K562 (cell line): ENCODE measurements at regions not wholly inside any gene's neighbourhood (a gene's known extent, or its start where the extent isn't known, plus 50 kb on each side); places are given as distances from the start of the nearest gene placed in this dataset.

Source experiments
- ATAC-seq: fragments of 200-7000 bp; cut with Tn5 transposase; 3 replicates; pipeline ENCODE4 v1.9.1; 2020; ENCODE audit warnings: moderate library complexity
- BruUV-seq: library from RNA; stranded (reverse); fragments of 400-500 nt; replicated peaks from 2 replicates; lab custom pipeline; 2021; lab: Mats Ljungman, UMichigan
- CTCF ChIA-PET: fragments of 300-600 bp; formaldehyde crosslinking; extraction: SDS; loops from one replicate; lab custom pipeline; 2021; ENCODE audit warnings: low intra/inter-chr PET ratio; lab: Yijun Ruan, JAX
- POLR2A ChIA-PET: fragments of 300-600, 350-650 bp; sonication (Branson Sonifier 250); formaldehyde crosslinking; extraction: SDS; loops from one replicate; lab custom pipeline; 2021; ENCODE audit warnings: antibody characterized with exemption, inconsistent platforms; lab: Yijun Ruan, JAX
- DNase-seq, 4 experiments: peaks; one replicate each; pipeline versions ENCODE4 v3.0.0 to v3.0.0-alpha.2; 2011 to 2018; ENCODE audit warnings: low spot score in 3 of 4, mixed read lengths in 3 of 4; ENCODE audit errors: extremely low read depth in 1 of 4
- FAIRE-seq: peaks from 2 replicates; lab custom pipeline; 2011; peaks lifted over from hg19 to GRCh38; lab: Jason Lieb, UNC
- H2AFZ ChIP-seq: 2 replicates; pipeline ENCODE4 v1.6.0; 2011; ENCODE audit warnings: low read depth, low read length, control low read depth, inconsistent platforms
- H3K27ac ChIP-seq: fragments of 200-600 bp; 3 replicates; pipeline ENCODE4 v1.8.0; 2011; ENCODE audit warnings: low read depth, mild to moderate bottlenecking, control low read depth, inconsistent platforms, low read length, moderate library complexity, mixed read lengths; ENCODE audit errors: extremely low read depth
- H3K27me3 ChIP-seq, 2 experiments: fragments of 300-600 bp in 1 of 2; 2 replicates in 1 of 2; 3 replicates in 1 of 2; pipeline versions ENCODE4 v1.6.0 to v1.8.0; 2011; ENCODE audit warnings: inconsistent platforms in 2 of 2, low read length in 2 of 2, mild to moderate bottlenecking in 1 of 2, mixed read lengths in 1 of 2, moderate library complexity in 1 of 2; ENCODE audit not compliant: control insufficient read depth in 2 of 2, insufficient read depth in 2 of 2
- H3K36me3 ChIP-seq: fragments of 300-600 bp; 3 replicates; pipeline ENCODE4 v1.8.0; 2011; ENCODE audit warnings: mild to moderate bottlenecking, low read length, inconsistent platforms; ENCODE audit not compliant: control insufficient read depth, insufficient read depth
- H3K4me1 ChIP-seq, 2 experiments: fragments of 200-600 bp in 1 of 2; replicated peaks in 1 of 2; 2 replicates in 1 of 2; 3 replicates in 1 of 2; pipeline versions ENCODE4 v1.5.1 to v1.8.0; 2011; ENCODE audit warnings: inconsistent platforms in 2 of 2, low read length in 2 of 2, mild to moderate bottlenecking in 1 of 2, mixed read lengths in 1 of 2, moderate library complexity in 1 of 2; ENCODE audit not compliant: control insufficient read depth in 2 of 2, insufficient read depth in 2 of 2
- H3K4me2 ChIP-seq: 2 replicates; pipeline ENCODE4 v1.6.1; 2011; ENCODE audit warnings: low read length, control low read depth, inconsistent platforms, mixed read lengths; ENCODE audit not compliant: insufficient read depth
- H3K4me3 ChIP-seq: fragments of 200-600 bp; sonication (generic), shearing (Covaris generic); 2 replicates; pipeline ENCODE4 v1.5.1; 2016; ENCODE audit warnings: control low read depth, inconsistent platforms
- H3K79me2 ChIP-seq: fragments of 200-600 bp; 3 replicates; pipeline ENCODE4 v1.8.0; 2011; ENCODE audit warnings: low read length, inconsistent platforms; ENCODE audit not compliant: control insufficient read depth, insufficient read depth
- H3K9ac ChIP-seq, 2 experiments: 2 replicates each; pipeline versions ENCODE4 v1.6.0 to v1.6.1; 2011; ENCODE audit warnings: low read depth in 2 of 2, low read length in 2 of 2, control low read depth in 1 of 2, inconsistent platforms in 1 of 2, mild to moderate bottlenecking in 1 of 2, mixed read lengths in 1 of 2; ENCODE audit not compliant: insufficient read depth in 1 of 2
- H3K9me1 ChIP-seq: one replicate; pipeline ENCODE4 v1.6.0; 2011; ENCODE audit warnings: inconsistent platforms, mild to moderate bottlenecking, low read length, moderate library complexity; ENCODE audit not compliant: control insufficient read depth, insufficient read depth
- H3K9me3 ChIP-seq: replicated peaks from 2 replicates; pipeline ENCODE4 v1.5.1; 2011; ENCODE audit warnings: low read depth, low read length, inconsistent platforms; ENCODE audit not compliant: control insufficient read depth, insufficient read depth
- H4K20me1 ChIP-seq: replicated peaks from 2 replicates; pipeline ENCODE4 v1.6.1; 2011; ENCODE audit warnings: low read length, inconsistent platforms, mixed read lengths; ENCODE audit not compliant: control insufficient read depth, insufficient read depth
- CBX8 ChIP-seq: fragments of 200-600 bp; sonication (generic); IDR thresholded peaks from 2 replicates; pipeline ENCODE4 v1.6.1; 2012; ENCODE audit warnings: borderline replicate concordance, mixed run types, low read depth, mild to moderate bottlenecking, moderate library complexity, mixed read lengths, low read length, control low read depth, inconsistent platforms; ENCODE audit not compliant: poor library complexity, severe bottlenecking; ENCODE audit errors: extremely low read depth
- MCM5 ChIP-seq: fragments of 450-650 bp; IDR thresholded peaks from 2 replicates; pipeline ENCODE4 v1.6.1; 2016; ENCODE audit warnings: low read depth
- NEUROD1 ChIP-seq: fragments of 150-350 bp; IDR thresholded peaks from 2 replicates; pipeline ENCODE4 v1.6.1; 2014; ENCODE audit warnings: borderline replicate concordance, low read length, low read depth; ENCODE audit not compliant: partially characterized antibody
- PHTF2 ChIP-seq: fragments of 250-450 bp; sonication (Bioruptor Pico); IDR thresholded peaks from 2 replicates; pipeline ENCODE4 v1.5.0; 2021; ENCODE audit warnings: mild to moderate bottlenecking
- POLR2G ChIP-seq: fragments of 200-400 bp; formaldehyde crosslinking; IDR thresholded peaks from 2 replicates; pipeline ENCODE4 v1.6.1; 2017; ENCODE audit warnings: low read depth, mild to moderate bottlenecking, antibody characterized with exemption, low read length, moderate library complexity
- RAD51 ChIP-seq: fragments of 450-650 bp; IDR thresholded peaks from 2 replicates; pipeline ENCODE4 v1.7.1; 2016; ENCODE audit warnings: low read depth, mild to moderate bottlenecking, borderline replicate concordance
- SNIP1 ChIP-seq: fragments of 450-650 bp; IDR thresholded peaks from 2 replicates; pipeline ENCODE4 v1.7.1; 2017; ENCODE audit warnings: low read depth, mild to moderate bottlenecking
- SP2 ChIP-seq: IDR thresholded peaks from 2 replicates; pipeline ENCODE4 v1.6.1; 2011; ENCODE audit warnings: mild to moderate bottlenecking, low read depth, low read length, moderate library complexity; ENCODE audit not compliant: poor library complexity, severe bottlenecking; ENCODE audit errors: extremely low read depth
- ZNF3 ChIP-seq: fragments of 250-450 bp; sonication (Bioruptor Pico); IDR thresholded peaks from 2 replicates; pipeline ENCODE4 v1.5.0; 2021; ENCODE audit warnings: mild to moderate bottlenecking, moderate library complexity
- ZNF717 ChIP-seq: fragments of 250-450 bp; sonication (Bioruptor Pico); IDR thresholded peaks from 2 replicates; pipeline ENCODE4 v1.5.0; 2021
- WGBS: fragments of 100-300 bp; shearing (Covaris generic); methylation state at CpG from one replicate; pipeline ENCODE4 v1.1.6; 2016; ENCODE audit warnings: low coverage, mixed read lengths; ENCODE audit not compliant: insufficient coverage; ENCODE audit errors: missing lambda C conversion rate; 5-methylcytosine and 5-hydroxymethylcytosine counted together
- in situ Hi-C: fragments of 300-500 bp; cut with MboI; formaldehyde crosslinking; loops from 4 replicates; pipeline ENCODE4 v1.15.0; 2018; ENCODE audit warnings: inconsistent platforms, mixed read lengths
- intact Hi-C: fragments of 100-400 bp; cut with micrococcal nuclease; formaldehyde crosslinking; loops from 2 replicates; pipeline ENCODE4 v1.14.2; 2022
- TF ChIP-seq, protein P1 (sequence below): fragments of 250-450 bp; sonication (Bioruptor Pico); IDR thresholded peaks from 2 replicates; pipeline ENCODE4 v1.9.0; 2021; ENCODE audit warnings: mild to moderate bottlenecking, inconsistent platforms
- TF ChIP-seq, protein P2 (sequence below): sonication (generic); formaldehyde crosslinking; IDR thresholded peaks from 2 replicates; pipeline ENCODE4 v1.8.0; 2022; ENCODE audit warnings: mild to moderate bottlenecking, missing genetic modification reagents

DNA sequence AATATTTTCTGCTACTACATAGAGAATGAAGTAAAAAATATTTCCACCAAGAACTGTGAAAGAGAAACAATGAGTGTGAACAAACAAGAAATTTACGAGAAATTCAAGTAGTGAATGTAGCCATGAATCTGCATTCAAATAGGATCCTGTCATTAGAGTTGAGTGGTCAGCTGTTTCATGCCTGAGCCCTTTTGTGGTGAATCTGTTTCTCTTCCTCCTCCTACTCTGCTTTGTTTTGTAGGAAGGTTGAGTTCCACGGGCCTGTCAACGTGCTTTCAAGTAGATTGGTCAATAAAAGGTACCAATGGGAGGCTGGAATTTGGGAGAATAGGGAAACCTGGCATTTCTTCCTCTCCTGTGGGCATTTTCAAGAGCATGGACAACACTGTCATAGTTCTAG is 1749.6 kb upstream of the FLRT2 start (continued):
- TF ChIP-seq NEUROD1 = no peak
- no peak for TF ChIP-seq RAD51

DNA sequence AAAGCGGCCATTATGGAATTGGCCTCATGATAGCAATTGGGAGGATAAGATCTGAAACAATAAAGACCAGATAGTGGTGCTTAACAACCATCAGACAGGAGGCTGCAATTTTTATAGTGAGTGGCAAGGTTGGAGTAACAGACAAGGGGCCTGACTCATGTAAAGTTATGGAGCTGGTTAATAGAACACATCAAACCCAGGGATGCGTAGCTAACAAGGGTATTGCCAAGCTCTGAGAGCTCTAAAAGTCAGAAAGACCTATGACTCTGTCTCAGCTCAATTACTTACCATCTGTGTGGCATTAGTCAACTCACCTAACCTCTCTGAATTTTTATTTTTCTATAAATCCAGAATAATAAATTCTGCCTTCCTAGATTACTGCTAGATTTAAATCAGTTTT is 1731.5 kb upstream of the FLRT2 start:
- H3K9me3 ChIP-seq = no peaks in the 10 kb centered on the region
- no peaks in the 10 kb centered on the region for H3K79me2 ChIP-seq
- H3K4me1 ChIP-seq = no peaks in the 10 kb centered on the region
- TF ChIP-seq ZNF717 (CRISPR knock-in tag) = no peak
- TF ChIP-seq, all 486 proteins: peak for 0
- no peaks in the 10 kb centered on the region for H3K9me1 ChIP-seq
- in situ Hi-C loops (no loop called here), intact Hi-C loops (no loop called here)
- no peak overlapping the region for H2AFZ ChIP-seq
- no peak overlapping the region for H3K4me2 ChIP-seq
- no peaks in the 10 kb centered on the region for H4K20me1 ChIP-seq
- DNase-seq (no peak), FAIRE-seq (no peak), ATAC-seq (no peak)
- ChIA-PET CTCF (no interaction called here), POLR2A (no interaction called here)
- no peaks in the 10 kb centered on the region for H3K36me3 ChIP-seq
- no peak overlapping the region for H3K27ac ChIP-seq
- no peak overlapping the region for H3K4me3 ChIP-seq
- 6% methylated on average over 2 of the region's 2 CpGs for WGBS
- no peaks in the 10 kb centered on the region for H3K27me3 ChIP-seq
- no peak overlapping the region for H3K9ac ChIP-seq
- BruUV-seq = no TSS peak

DNA sequence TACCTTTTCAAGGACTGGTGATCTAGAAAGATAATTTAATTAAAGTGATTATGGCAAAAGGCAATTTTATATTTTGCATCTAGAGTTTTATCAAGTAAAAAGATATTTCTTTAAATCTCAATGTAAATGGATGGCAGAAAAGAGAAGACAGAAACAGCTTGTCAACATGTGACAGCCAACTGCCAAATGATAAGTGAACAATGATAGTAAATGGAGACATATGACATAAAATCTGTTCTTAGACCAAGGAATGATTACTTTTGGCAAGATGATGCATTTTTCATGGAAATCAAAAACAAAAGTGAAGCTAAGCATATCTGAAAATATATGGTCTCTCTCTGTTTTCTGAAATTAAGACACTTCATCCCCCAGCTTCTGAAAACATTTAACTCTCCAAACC is 1730.7 kb upstream of the FLRT2 start:
- no peaks in the 10 kb centered on the region for H3K27me3 ChIP-seq
- H3K9ac ChIP-seq = no peak overlapping the region
- no peak overlapping the region for H3K4me2 ChIP-seq
- no peak overlapping the region for H2AFZ ChIP-seq
- no peak for DNase-seq
- no peak overlapping the region for H3K27ac ChIP-seq
- no TSS peak for BruUV-seq
- intact Hi-C loops = no loop called here
- no peak overlapping the region for H3K4me3 ChIP-seq
- H4K20me1 ChIP-seq = no peaks in the 10 kb centered on the region
- no peaks in the 10 kb centered on the region for H3K36me3 ChIP-seq
- no peaks in the 10 kb centered on the region for H3K79me2 ChIP-seq
- ChIA-PET CTCF (no interaction called here), POLR2A (no interaction called here)
- in situ Hi-C loops = no loop called here
- no peak for ATAC-seq
- H3K9me1 ChIP-seq = no peaks in the 10 kb centered on the region
- H3K9me3 ChIP-seq = no peaks in the 10 kb centered on the region
- H3K4me1 ChIP-seq = no peaks in the 10 kb centered on the region
- no peak for FAIRE-seq
- TF ChIP-seq CBX8 (no peak), PHTF2 (CRISPR knock-in tag) (no peak), POLR2G (no peak), SNIP1 (no peak), ZNF3 (CRISPR knock-in tag) (no peak), RAD51 (no peak), MCM5 (no peak), SP2 (no peak)
- TF ChIP-seq, protein P1, sequence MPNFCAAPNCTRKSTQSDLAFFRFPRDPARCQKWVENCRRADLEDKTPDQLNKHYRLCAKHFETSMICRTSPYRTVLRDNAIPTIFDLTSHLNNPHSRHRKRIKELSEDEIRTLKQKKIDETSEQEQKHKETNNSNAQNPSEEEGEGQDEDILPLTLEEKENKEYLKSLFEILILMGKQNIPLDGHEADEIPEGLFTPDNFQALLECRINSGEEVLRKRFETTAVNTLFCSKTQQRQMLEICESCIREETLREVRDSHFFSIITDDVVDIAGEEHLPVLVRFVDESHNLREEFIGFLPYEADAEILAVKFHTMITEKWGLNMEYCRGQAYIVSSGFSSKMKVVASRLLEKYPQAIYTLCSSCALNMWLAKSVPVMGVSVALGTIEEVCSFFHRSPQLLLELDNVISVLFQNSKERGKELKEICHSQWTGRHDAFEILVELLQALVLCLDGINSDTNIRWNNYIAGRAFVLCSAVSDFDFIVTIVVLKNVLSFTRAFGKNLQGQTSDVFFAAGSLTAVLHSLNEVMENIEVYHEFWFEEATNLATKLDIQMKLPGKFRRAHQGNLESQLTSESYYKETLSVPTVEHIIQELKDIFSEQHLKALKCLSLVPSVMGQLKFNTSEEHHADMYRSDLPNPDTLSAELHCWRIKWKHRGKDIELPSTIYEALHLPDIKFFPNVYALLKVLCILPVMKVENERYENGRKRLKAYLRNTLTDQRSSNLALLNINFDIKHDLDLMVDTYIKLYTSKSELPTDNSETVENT = no peak
- TF ChIP-seq, protein P2, sequence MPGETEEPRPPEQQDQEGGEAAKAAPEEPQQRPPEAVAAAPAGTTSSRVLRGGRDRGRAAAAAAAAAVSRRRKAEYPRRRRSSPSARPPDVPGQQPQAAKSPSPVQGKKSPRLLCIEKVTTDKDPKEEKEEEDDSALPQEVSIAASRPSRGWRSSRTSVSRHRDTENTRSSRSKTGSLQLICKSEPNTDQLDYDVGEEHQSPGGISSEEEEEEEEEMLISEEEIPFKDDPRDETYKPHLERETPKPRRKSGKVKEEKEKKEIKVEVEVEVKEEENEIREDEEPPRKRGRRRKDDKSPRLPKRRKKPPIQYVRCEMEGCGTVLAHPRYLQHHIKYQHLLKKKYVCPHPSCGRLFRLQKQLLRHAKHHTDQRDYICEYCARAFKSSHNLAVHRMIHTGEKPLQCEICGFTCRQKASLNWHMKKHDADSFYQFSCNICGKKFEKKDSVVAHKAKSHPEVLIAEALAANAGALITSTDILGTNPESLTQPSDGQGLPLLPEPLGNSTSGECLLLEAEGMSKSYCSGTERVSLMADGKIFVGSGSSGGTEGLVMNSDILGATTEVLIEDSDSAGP (CRISPR knock-in tag) = no peak
